ENCODE measurements at regions not wholly inside any gene's neighbourhood (a gene's known extent, or its start where the extent isn't known, plus 50 kb on each side); places are given as distances from the start of the nearest gene placed in this dataset.
"Not testable (repeated sequence)": the region's sequence is repeated elsewhere in the genome, so short reads cannot be mapped to it uniquely, and the experiment has no call there.

- Histone ChIP-seq H2BK120ac (ENCODE audit: low read depth, low read length) (peak overlapping the region; percentile 86), H4K20me1 (ENCODE audit: insufficient read depth, low read length) (no peaks in the 10 kb centered on the region), H3K4me1 (ENCODE audit: control insufficient read depth, insufficient read depth, low read length) (no peaks in the 10 kb centered on the region), H3K9ac (ENCODE audit: low read depth, low read length) (no peak overlapping the region), H4K91ac (ENCODE audit: insufficient read depth, low read depth, low read length) (no peak overlapping the region; the same call in 1 of the 2 replicates), H2BK20ac (ENCODE audit: low read depth, low read length) (peak overlapping the region; percentile 76), H3K9me3 (ENCODE audit: control insufficient read depth, insufficient read depth, low read length) (peaks cover 17% of the 10 kb centered on the region), H3K4ac (ENCODE audit: low read depth, low read length) (peak overlapping the region; percentile 50; the same call in 1 of the 2 replicates), H3K4me3 (ENCODE audit: insufficient read depth, low read depth, low read length) (no peak overlapping the region), H2BK5ac (ENCODE audit: low read depth, low read length, poor library complexity, severe bottlenecking) (peak overlapping the region; percentile 95), H3K36me3 (ENCODE audit: control insufficient read depth, insufficient read depth, low read length) (no peaks in the 10 kb centered on the region), H4K5ac (ENCODE audit: low read depth, low read length) (peak overlapping the region; percentile 35; the same call in 1 of the 2 replicates), H2AK5ac (ENCODE audit: low read depth, low read length) (no peak overlapping the region), H3K18ac (ENCODE audit: low read depth, low read length) (peak overlapping the region; percentile 69; the same call in 1 of the 2 replicates), H3K27ac (ENCODE audit: insufficient read depth, low read length) (peak overlapping the region; percentile 49; the same call in 1 of the 2 replicates), H3K27me3 (ENCODE audit: control insufficient read depth, insufficient read depth, low read length) (no peaks in the 10 kb centered on the region), H2BK15ac (ENCODE audit: low read depth, low read length) (no peak overlapping the region), H3K14ac (replicated peaks; ENCODE audit: low read depth, low read length) (no peak overlapping the region), H3K23ac (ENCODE audit: low read depth, low read length) (no peak overlapping the region), H4K8ac (ENCODE audit: low read depth in 2 of 2, low read length in 2 of 2) (peak overlapping the region in 1 of 2 experiments; percentile 72; a peak in 2 of 4 replicates), H3K4me2 (ENCODE audit: low read depth, low read length) (peak overlapping the region; percentile 22; the same call in 1 of the 2 replicates), H2AFZ (replicated peaks; ENCODE audit: low read length, poor library complexity) (no peak overlapping the region), H3K56ac (ENCODE audit: extremely low read depth, insufficient read depth, low read length) (no peak overlapping the region), H3K9me1 (ENCODE audit: insufficient read depth, low read length) (no peaks in the 10 kb centered on the region), H3K79me1 (ENCODE audit: low read depth in 1 of 2, low read length in 2 of 2) (no peaks in the 10 kb centered on the region), H2AK9ac (replicated peaks; ENCODE audit: low read depth, low read length, poor library complexity) (no peak overlapping the region)
- intact Hi-C loops (cut with micrococcal nuclease) (no loop called here), in situ Hi-C loops (cut with MboI; ENCODE audit: low sequenced_read_pairs) (no loop called here), dilution Hi-C loops (cut with HindIII; ENCODE audit: low sequenced_read_pairs, unreplicated experiment) (no loop called here)
- peak; percentile 81 for DNase-seq
- TF ChIP-seq CHD1 (IDR thresholded peaks at IDR 0.05; ENCODE audit: low read depth, low read length) (no peak), SMC3 (IDR thresholded peaks at IDR 0.05; ENCODE audit: low read depth, low read length) (no peak)
- CTCF ChIA-PET = interaction anchor here (0.5 kb wide), 1 partner anchor 19 kb away, joined by 5 read pairs; no protein-coding TSS in a partner anchor
- POLR2A ChIA-PET (ENCODE audit: unreplicated experiment) = no interaction called here
- ATAC-seq (ENCODE audit: low read depth) = peak; percentile 95
- BruUV-seq (replicated peaks) = no TSS peak
- WGBS, 2 experiments (ENCODE audit: extremely low coverage in 2 of 2, insufficient read length in 1 of 2) = 100% methylated on average over 1 of the region's 19 CpGs; no CpG with 5 or more reads in 1 of the 2 experiments
Observed at GRCh38 chr10:8365935-8366911, 311.7 kb downstream of the GATA3 start.

- H3K23ac ChIP-seq (ENCODE audit: low read depth, low read length); H4K5ac ChIP-seq (ENCODE audit: low read depth, low read length); CTCF ChIA-PET; H2AK9ac ChIP-seq (replicated peaks; ENCODE audit: low read depth, low read length, poor library complexity); H3K27me3 ChIP-seq (ENCODE audit: control insufficient read depth, insufficient read depth, low read length); H2BK15ac ChIP-seq (ENCODE audit: low read depth, low read length); in situ Hi-C loops (cut with MboI; ENCODE audit: low sequenced_read_pairs); intact Hi-C loops (cut with micrococcal nuclease); H2BK120ac ChIP-seq (ENCODE audit: low read depth, low read length); ATAC-seq (ENCODE audit: low read depth); H3K4me2 ChIP-seq (ENCODE audit: low read depth, low read length); H3K4ac ChIP-seq (ENCODE audit: low read depth, low read length); H3K36me3 ChIP-seq (ENCODE audit: control insufficient read depth, insufficient read depth, low read length); H4K91ac ChIP-seq (ENCODE audit: insufficient read depth, low read depth, low read length); H3K4me1 ChIP-seq (ENCODE audit: control insufficient read depth, insufficient read depth, low read length); H4K20me1 ChIP-seq (ENCODE audit: insufficient read depth, low read length); H2BK20ac ChIP-seq (ENCODE audit: low read depth, low read length); H2AK5ac ChIP-seq (ENCODE audit: low read depth, low read length); H2BK5ac ChIP-seq (ENCODE audit: low read depth, low read length, poor library complexity, severe bottlenecking); H3K9ac ChIP-seq (ENCODE audit: low read depth, low read length); POLR2A ChIA-PET (ENCODE audit: unreplicated experiment); dilution Hi-C loops (cut with HindIII; ENCODE audit: low sequenced_read_pairs, unreplicated experiment); H3K14ac ChIP-seq (replicated peaks; ENCODE audit: low read depth, low read length); H4K8ac ChIP-seq (ENCODE audit: low read depth in 2 of 2, low read length in 2 of 2); DNase-seq; H3K18ac ChIP-seq (ENCODE audit: low read depth, low read length); H3K9me1 ChIP-seq (ENCODE audit: insufficient read depth, low read length); H3K56ac ChIP-seq (ENCODE audit: extremely low read depth, insufficient read depth, low read length); H3K4me3 ChIP-seq (ENCODE audit: insufficient read depth, low read depth, low read length); H2AFZ ChIP-seq (replicated peaks; ENCODE audit: low read length, poor library complexity); H3K79me1 ChIP-seq (ENCODE audit: low read depth in 1 of 2, low read length in 2 of 2); H3K27ac ChIP-seq (ENCODE audit: insufficient read depth, low read length); BruUV-seq (replicated peaks): not testable (repeated sequence)
- whole genome bisulfite sequencing, 2 experiments (ENCODE audit: extremely low coverage in 2 of 2, insufficient read length in 1 of 2) = no CpG with 5 or more reads among the region's 3 CpGs
- peaks cover 16% of the 10 kb centered on the region for H3K9me3 ChIP-seq (ENCODE audit: control insufficient read depth, insufficient read depth, low read length)
Observed at GRCh38 chr10:8367672-8368411, 313.4 kb downstream of the GATA3 start.

Measured in IMR-90 (cell line).